GM21786 (cell line): ENCODE measurements at regions not wholly inside any gene's neighbourhood (a gene's known extent, or its start where the extent isn't known, plus 50 kb on each side); places are given as distances from the start of the nearest gene placed in this dataset.

Experiments
- ATAC-seq: cut with Tn5 transposase; IDR thresholded peaks from one replicate; pipeline ENCODE4 v1.9.1; 2021; ENCODE audit not compliant: unreplicated experiment

DNA sequence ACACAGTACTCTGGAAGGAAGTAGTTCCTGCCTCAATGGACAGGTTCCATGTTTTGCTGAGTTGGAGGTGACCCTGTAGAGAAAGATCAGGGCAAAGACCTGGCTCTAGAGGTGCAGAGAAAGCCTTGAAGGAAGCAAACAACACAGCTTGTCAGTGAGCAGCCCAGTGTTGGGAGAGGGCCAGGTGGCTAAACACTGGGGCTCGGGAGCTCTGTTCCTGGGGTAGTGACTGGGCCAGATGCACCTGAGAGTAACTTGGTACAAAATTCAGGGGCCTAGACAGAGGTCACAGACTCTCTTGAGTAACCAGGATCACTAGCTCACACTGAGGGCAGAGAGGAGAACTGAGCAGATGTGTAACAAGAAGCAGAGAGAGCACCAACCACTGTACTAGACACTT lies 138.4 kb upstream of the NALF2 start:
- ATAC-seq: no peak

DNA sequence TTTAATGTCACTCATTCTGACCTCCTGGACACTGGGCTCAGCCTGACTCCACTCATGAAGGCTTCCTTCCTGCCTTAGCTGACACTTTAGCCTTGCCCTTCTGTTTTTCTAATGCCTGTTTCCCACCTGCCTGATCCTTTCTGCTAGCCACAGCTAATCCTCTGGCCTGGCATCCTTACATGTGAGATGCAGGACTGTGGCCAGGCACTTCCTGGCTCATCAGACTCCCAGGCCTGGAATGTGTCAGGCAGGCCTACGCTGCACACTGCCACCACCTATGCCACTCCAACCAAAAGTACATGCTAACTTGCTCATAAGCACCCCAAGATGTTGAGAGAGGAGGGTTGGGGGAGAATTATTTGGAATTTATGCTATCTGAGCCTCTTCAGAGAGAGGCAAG lies 138.8 kb upstream of the NALF2 start:
- ATAC-seq: no peak

DNA sequence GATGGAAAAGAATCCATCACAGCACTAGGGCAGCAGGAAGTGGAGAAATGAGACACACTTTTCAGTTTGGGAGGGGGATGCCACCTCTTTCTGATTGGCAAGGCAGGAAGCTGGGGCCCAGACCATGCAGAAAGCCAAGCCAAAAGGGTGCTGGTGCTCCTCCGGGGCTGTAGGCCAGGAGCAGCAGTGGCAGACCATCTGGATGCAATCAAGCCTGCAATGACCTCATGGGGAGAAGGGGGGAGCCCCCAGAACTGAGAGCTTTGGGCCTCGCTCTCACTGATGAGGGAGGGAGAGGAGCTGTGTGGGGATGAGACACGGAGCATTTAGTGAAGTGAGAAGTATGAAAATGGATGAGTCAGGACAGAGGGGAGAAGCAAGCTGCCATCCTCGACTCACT lies 141.3 kb upstream of the NALF2 start:
- peak; percentile 82 for ATAC-seq

DNA sequence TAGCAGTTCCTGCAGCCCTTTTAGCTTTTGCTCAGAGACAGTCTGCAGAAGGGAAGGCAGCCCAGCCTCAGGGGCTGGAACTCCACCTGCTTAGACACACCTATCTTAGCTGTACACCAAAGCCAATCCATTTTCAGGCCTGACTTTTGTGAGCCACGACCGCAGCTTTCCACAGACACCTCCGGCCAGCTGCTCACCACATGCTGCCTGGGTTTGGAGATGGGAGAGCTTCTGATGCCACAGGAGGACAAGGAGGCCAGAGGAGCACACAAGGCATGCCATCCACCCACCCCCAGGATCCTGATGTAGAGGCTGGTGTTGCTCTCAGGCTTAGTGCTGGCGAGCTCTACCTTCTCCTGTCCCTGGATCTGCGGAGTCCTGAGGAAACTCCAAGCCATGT lies 141.8 kb upstream of the NALF2 start:
- ATAC-seq: no peak

DNA sequence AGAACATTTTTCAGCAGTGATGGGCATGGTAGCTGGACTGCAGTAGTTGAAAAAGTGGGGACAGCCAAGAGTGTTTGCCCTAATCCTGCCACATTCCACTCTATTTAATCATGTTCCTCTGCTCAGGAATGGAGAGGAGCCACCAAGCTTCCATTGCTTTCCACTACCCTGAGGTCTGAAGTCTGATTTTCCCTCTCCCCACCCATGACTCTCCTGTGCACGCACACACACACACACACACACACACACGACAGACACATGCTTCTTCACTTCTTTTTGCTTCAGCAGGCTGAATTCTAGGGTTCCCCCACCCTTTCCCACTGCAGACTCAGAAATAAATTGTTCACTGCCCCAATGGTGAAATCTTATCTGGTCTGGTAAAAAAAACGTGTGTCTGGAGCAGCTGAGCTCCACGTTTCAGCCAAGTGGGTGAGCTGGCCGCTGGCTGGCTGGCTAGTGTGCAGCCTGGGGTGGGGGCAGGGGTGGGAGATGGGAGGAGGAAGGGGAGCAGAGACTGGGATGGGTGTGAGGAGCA lies 142.7 kb upstream of the NALF2 start:
- ATAC-seq: no peak

DNA sequence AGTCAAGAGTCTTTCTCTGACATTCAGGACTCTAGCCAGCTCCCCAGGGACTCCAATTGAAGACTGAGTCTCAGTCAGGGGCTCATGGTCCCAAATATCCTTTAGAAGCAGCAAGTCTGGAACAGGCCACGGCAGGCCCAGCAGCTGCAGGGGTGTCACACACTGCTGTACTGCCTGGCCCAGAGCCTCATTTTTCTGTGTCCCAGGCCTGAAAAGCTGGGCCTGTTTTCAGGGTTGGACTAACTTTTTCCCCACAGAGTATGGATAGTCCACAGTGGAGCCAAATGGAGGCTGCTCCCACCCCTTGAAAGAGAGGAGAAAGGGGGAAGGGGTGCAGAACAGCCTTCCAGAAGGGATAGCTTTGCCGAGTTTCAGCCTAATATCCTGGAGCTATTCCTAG lies 146.8 kb upstream of the NALF2 start:
- no peak for ATAC-seq

DNA sequence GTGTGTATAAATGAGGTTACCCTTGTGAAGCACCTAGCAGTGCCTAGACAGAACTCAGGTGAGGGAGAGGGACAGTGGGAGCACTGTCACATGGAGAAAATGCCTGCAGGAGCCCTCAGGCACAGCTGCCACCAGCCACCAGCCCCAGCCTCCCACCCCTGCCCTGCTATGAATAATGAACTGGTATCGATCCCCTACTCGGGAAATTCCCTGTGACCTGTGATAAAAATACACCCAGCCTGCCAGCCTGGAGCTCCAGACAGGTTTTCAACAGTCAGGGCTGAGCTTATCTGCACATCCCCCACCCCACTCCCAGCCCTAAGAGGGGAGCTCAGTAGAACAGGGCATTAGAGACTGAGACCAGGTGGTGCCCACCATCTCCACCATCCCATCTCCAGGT lies 159.6 kb upstream of the PJA1 start:
- ATAC-seq: no peak

DNA sequence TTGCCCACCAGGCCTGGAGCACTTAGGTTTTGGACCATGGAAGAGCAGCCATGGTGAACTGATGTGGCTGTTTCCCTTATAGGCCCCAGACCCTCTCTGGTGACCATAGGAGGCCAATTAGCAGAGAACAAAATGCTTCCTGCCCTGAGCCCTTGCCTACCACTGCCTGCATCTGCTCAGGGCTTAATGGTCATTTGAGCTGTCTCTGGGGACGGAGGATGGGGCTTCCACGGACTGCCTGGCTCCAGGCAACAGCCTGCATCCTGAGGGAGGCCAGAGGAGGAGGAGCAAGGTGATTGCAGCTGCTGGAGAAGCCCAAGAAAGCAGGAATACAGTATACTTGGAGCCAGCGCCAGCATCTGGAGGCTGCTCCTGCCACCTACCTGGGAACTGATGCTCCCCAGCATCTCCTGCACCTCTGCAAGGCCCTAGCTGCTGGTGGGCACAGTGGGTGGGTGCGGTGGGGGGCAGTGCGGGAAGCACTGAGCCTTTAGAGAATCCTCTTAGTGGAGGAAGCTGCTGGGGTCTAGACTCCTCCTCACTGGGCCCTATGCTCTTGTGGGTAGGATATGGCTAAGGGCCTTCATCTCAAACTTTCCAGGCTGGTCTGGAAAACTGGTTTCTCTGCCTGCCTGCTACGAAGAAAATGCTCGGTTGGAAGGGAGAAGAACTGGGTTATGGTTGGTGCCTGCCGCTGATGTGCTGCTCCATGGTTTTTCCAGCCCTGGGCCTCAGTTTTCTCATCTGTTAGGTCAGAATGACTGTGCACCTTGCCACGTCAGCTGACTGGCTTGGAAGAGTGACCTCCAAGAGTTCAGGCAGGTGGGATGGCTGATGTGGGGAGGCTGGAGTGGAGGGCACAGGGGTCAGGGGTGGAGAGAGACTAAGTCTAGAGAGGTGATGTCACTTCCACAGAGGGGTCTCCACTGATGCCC lies 158.8 kb upstream of the PJA1 start:
- no peak for ATAC-seq

DNA sequence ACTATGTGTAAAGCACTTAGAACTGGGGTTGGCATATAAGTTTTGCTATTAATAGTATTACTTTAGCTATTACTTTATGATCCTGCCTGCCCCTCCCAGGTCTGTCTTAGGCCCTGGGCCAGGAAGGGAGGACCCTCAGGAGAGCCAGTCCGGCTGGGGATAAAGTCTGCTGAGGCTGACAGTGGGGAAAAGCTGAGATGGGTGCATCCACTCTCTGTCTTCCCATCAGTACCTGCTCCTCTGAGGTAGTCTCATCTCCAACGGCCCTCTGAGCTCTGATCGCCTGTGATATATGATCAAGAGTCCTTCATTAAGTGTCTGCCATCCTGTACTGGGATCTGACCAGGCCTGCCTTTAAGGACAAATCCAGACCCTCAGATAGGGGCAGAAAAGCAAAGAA lies 156.5 kb upstream of the PJA1 start:
- ATAC-seq: no peak

DNA sequence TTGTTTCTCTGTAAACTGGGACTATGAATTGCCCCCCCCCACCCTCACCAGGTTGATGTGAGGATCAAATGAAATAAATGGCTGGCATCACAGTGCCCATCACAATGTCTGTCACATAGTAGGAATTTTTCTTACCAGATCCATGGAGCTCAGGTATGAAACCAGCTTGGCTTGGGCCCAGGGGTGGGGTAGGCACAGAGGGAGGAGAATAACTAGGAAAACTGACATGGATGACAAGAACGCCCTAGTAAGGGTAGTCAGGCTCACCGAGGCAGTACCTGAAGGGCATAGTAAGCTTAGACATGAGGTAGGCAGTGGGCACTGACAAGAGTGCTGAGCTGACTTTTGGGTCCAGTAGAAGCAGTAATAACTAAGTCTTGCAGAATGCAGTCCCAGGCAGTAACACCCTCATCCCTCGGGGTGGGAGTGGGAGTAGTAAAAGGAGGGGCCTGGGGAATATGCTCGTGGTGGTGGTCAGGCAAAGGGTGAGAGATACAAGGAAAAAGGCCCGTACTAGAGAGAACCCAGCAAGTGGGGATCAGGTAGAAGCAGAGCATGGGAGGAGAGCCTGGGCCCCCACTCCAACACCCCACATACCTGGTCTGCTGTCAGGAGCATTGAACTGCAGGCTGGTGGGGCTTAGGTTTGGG lies 155.9 kb upstream of the PJA1 start:
- no peak for ATAC-seq

DNA sequence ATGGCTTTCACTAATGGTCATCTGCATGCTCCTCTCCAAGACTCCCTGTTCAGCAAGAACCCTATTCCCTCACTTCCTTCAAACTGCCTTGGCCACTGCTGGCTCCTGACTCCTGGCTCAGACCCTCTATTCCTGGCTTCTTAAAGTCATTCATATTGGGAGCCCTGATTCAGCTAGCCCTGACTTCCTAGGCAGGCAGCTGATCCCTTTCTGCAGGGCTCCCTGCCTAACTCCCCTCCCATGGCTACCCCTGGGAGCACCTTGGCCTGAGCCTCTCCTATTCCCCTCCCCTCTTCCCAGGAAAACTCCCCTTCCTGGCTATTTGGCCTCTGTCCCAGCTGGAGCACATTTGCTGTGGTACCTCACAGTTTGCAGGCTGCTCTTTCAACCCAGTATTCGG lies 154.9 kb upstream of the PJA1 start:
- no peak for ATAC-seq

DNA sequence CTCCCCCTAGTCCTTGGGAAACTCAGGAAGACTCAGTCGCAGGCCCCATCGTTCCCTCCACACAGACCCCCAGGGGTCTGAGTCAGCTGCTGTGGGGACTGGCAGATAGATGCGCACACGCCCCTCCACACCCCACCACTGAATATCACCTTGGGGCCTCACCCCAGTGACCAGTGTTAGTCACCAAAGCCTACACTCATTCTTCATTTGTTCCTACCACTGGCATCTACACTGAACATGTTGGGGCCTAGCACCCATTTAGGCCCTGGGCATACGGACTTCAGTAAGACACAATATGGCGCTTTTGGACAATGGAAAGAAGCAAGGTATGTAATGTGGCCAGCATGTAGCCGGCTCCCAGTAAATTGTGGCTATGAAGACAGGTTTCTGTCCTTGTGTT lies 154.1 kb upstream of the PJA1 start:
- ATAC-seq: no peak

DNA sequence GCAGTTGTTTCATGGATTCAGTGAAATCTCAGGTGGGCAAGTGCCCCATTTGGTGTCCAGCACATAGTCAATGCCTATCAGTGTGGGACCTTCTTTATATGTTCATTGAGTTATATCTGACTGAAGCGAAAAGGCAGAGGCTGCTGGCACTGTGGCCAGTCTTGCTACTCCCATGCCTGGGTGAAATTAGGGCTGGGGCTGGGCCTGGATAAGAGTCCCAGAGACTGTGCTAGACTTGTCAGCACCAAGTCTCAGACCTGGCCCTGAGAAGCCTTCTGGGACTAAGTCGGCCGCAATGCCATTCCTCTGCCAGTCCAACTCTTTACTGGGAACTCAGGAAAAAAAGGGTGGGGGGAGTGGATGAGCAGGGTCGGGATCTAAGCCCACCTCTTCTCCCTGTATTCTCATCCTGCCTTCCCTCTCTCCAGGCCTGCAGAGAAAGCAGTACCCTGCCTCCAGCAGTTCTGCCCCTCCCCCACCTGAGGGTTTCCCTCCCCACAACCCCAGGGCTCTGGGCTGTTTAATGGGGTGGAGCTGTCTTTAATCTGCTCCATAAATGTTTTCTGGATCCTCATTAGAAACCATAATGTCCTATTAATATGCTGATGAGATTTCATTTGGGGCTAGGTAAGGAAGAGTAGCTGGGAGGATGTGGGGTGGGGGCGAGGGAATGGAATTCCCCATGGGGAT lies 153.5 kb upstream of the PJA1 start:
- ATAC-seq: no peak

DNA sequence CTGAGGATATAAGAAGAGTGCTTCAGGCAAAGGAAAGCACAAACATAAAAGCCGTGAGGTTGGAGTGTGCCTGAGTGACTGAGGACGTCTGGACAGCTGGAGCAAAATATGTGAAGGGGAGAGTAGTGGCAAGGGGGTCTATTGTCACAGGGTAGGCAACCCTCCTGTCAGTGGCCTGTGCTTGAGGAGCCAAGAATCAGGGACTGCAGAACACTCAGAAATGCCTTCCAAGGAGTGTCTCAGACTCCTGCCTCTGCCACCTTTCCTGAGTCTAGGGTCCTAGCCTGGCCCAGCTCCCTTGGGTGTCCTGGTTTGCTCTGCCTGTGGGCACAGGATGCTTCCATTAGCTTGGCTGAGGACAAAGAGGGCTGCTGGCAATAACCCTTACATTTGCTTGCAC lies 152.5 kb upstream of the PJA1 start:
- ATAC-seq: no peak

DNA sequence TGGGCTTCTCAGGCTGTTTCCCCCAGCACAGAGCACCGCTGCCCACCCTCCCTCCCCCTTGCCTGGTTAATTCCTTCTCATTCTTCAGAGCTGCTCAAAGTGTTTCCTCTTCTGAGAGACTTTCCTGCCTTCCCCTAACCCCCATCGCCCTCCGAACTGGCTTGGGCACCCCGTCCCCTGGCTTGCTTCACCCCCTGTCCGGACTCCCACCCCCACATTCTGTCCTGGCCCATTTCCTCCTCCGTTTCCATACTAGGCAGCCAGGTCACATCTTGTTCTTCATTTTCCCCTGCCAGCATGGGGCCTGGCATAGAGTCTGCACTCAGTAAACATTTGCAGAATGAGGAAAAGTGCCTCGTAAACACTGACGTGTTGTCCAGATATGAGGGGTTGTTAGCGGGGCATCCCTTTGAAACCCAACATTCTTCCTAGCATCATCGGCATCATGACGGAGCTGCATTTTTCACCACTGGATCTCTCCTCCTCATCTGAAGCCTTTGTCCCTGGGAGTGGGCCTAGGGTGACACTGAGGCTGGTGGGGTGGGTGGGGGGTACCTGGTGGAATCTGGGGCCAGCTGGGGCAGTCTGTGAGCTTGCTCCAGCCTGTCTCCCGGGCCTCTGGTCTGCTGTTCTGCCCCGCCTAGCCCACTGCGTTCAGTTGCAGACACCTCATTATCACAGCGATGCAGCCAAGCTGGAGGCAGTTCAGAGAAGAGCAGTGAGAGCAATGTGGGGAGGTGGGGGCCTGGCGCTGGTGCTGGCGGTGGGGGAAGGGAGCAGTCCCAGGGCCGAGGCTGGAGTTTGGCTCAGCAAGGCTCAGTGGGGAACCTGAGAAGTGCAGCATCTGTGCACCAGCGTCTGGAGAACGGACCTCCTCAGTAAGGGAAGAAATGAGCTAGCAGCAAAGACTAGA lies 149.4 kb upstream of the PJA1 start:
- ATAC-seq: no peak

DNA sequence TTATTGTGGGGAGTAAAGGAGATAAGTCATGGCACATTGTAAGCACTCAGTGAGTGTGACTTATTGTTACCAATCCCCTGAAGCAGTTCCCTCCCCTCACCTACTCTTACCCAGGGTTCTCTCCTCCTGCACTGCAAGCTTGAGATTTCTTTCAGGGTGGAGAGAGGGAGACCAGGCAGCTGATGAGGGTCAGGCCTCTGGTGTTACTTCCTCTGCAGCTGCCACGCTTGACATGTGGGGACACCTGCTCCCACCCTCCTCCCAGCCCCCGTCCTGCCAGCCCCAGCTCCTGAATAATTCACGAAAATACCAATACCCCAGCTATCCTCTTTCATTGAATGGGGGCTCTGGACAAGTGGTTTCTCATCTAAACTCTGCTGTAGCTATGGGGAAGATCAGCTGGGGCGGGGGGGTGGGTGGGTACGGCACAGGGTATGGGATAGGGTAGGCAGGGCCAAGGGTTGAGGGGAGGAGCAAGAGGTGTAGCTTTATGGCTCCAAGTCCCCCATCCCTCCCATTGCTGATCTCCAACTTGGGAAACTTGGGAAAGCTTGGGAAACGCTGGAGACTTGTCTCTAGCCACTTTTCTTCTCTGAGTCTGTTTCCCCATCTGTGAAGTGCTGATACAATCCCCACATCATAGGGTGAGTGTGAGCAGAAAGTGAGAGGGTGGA lies 148.5 kb upstream of the PJA1 start:
- ATAC-seq: no peak

DNA sequence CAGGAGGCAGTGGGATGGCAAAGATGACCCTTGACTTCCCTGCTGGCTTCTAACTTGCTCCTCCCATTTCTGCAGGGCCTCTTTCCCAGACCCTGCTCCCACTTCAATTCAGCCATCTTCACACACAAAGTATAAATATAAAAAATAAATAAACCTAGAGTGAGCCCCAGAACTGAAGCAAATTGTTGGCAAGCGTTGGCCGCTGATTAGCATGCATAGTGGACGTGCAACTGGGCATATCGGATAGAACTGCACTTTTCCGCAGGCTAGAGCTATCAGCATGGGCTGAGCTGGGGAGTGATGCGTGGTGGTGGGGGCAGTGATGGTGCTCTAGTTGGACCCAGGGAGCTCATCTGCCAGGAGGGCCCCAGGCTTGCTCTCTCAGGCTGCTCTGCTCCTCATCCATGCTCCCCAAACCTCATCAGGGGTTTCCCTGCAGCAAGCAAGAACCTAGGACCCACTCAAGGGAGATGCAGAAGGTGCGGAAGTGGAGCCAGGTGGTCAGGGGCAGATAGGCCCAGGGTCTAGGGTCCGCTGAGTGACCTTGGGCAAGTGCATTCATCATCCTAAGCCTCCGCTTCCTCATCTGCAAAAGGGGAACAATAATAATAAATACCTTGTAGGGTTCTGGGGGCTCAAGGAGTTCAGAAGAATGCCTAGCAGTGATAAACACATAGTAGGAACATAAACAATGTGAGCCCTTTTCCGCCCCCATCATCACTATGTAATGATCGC lies 146.8 kb upstream of the PJA1 start:
- ATAC-seq: no peak

DNA sequence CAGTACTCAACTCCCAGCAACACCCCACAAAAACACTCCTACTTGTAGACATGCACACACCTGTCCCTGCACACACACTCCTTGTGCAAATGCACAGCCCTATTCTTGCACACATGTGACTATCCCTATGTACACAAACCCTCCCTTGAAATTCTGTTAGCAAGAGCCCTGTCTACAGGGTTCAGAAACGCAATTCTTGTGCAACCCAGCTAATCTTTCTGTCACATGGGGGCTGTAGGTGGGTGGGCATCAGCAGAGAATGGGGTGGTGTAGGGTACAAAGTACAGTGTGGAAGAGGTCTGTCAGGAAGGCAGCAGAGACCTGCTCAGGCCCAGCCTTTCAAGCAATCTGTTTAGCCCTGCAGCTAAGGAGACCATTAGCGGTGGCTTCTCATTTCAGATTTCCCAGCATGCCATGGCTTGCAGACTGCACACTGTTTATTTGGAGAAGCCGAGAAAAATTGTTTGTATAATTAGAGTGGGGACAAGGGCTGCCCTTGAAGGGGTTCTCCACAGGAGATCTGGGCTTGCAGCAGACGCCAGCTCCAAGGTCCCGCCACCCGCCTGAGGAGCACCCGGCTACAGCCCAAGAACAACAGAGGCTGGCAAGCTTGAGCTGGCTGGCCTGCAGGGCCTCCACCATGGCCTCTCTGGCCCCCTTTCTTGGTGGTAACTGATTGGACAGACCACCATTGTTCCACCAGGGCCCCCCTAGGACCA lies 144.0 kb upstream of the PJA1 start:
- ATAC-seq: no peak

DNA sequence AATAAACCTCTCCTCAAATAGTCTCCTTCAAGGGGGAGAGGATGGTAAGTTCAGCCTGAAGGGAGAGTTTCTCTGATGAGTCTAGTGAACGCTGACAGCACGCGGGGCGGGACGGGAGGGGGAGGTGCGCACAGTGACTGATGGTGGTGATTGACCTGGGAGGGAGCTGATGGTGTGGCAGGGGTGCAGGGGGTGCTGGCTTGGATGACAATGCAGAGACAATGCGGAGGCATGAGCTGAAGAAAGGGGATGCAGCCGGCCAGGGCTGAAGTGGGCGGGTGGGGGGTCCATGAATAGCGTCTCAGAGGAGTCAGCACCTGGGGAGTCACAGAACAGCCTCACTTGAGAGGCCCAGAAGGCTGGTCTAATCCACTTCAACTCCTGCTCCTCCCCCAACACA lies 142.5 kb upstream of the PJA1 start:
- no peak for ATAC-seq
